ENCODE measurements at regions not wholly inside any gene's neighbourhood (a gene's known extent, or its start where the extent isn't known, plus 50 kb on each side); places are given as distances from the start of the nearest gene placed in this dataset.

DNA sequence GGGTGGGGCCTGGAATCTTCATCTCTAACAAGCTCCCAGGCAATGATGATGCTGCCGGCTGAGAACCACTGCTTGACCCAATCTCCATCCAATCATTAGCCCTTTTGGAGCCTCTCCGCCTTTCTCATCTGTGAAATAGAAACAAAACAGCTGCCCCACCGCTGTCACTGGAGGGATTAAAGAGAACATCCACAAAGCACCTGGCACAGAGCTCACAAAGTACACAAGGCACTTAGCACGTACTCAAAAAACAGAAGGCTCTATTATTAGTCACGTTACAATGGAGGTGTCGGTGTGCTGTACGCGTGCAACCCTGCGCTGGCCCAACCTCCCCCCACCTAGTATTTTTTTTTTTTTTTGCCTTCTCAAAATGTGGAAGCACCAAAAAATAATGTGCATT lies 213.5 kb upstream of the ARID1B start:
- no peak for TF ChIP-seq CTCF (IDR thresholded peaks at IDR 0.05; ENCODE audit: low read length)
- TF ChIP-seq EZH2 (optimal IDR thresholded peaks at IDR 0.05; ENCODE audit: low read depth, low read length), result no peak
